ENCODE measurements at regions not wholly inside any gene's neighbourhood (a gene's known extent, or its start where the extent isn't known, plus 50 kb on each side); places are given as distances from the start of the nearest gene placed in this dataset.

- Histone ChIP-seq H3K27ac (ENCODE audit: low read depth, low read length) (no peak overlapping the region), H3K9me3 (ENCODE audit: insufficient read depth, low read depth, low read length) (no peaks in the 10 kb centered on the region), H3K36me3 (ENCODE audit: insufficient read depth, low read length) (no peaks in the 10 kb centered on the region), H3K9ac (ENCODE audit: low read length) (no peak overlapping the region), H3K4me3 (ENCODE audit: insufficient read depth, low read depth, low read length) (no peak overlapping the region), H3K79me2 (ENCODE audit: insufficient read depth, low read length) (no peaks in the 10 kb centered on the region), H3K4me1 (ENCODE audit: insufficient read depth, low read length) (no peaks in the 10 kb centered on the region), H3K4me2 (ENCODE audit: low read length) (no peak overlapping the region), H3K27me3 (ENCODE audit: insufficient read depth, low read length) (no peaks in the 10 kb centered on the region), H4K20me1 (ENCODE audit: insufficient read depth, low read length) (no peaks in the 10 kb centered on the region), H2AFZ (ENCODE audit: low read depth, low read length) (no peak overlapping the region)
- DNase-seq (ENCODE audit: low read depth) (no peak), FAIRE-seq (no peak)
- Mint-ChIP-seq H3K27me3 (ENCODE audit: low read depth, unreplicated experiment) (no peaks in the 10 kb centered on the region), H3K4me3 (ENCODE audit: unreplicated experiment) (no peak overlapping the region), H3K36me3 (ENCODE audit: low read depth, unreplicated experiment) (no peaks in the 10 kb centered on the region), H3K4me1 (ENCODE audit: low read depth, unreplicated experiment) (peaks cover 13% of the 10 kb centered on the region), H3K27ac (ENCODE audit: unreplicated experiment) (no peak overlapping the region), H3K9me3 (ENCODE audit: unreplicated experiment) (peaks cover 5% of the 10 kb centered on the region)
- no peak for TF ChIP-seq EZH2 (IDR thresholded peaks at IDR 0.05; ENCODE audit: insufficient read depth, low read length)
- TF ChIP-seq CTCF (IDR thresholded peaks at IDR 0.05; ENCODE audit: insufficient read depth, low read depth, low read length) = no peak
Measured at GRCh38 chr11:104654181-104654813, 244.0 kb downstream of the CASP12 start.

GRCh38 chr11:104653407-104653806 is 244.9 kb downstream of the CASP12 start:
- H3K9ac ChIP-seq (ENCODE audit: low read length) = no peak overlapping the region
- Mint-ChIP-seq H3K36me3 (ENCODE audit: low read depth, unreplicated experiment) (no peaks in the 10 kb centered on the region), H3K27me3 (ENCODE audit: low read depth, unreplicated experiment) (no peaks in the 10 kb centered on the region), H3K4me1 (ENCODE audit: low read depth, unreplicated experiment) (peaks cover 13% of the 10 kb centered on the region), H3K4me3 (ENCODE audit: unreplicated experiment) (no peak overlapping the region), H3K9me3 (ENCODE audit: unreplicated experiment) (peaks cover 5% of the 10 kb centered on the region), H3K27ac (ENCODE audit: unreplicated experiment) (no peak overlapping the region)
- no peak for FAIRE-seq
- no peak for TF ChIP-seq CTCF (IDR thresholded peaks at IDR 0.05; ENCODE audit: insufficient read depth, low read depth, low read length)
- no peak for TF ChIP-seq EZH2 (IDR thresholded peaks at IDR 0.05; ENCODE audit: insufficient read depth, low read length)
- DNase-seq (ENCODE audit: low read depth) = peak; percentile 75
- no peaks in the 10 kb centered on the region for H3K27me3 ChIP-seq (ENCODE audit: insufficient read depth, low read length)
- no peak overlapping the region for H3K4me3 ChIP-seq (ENCODE audit: insufficient read depth, low read depth, low read length)
- no peaks in the 10 kb centered on the region for H3K4me1 ChIP-seq (ENCODE audit: insufficient read depth, low read length)
- no peaks in the 10 kb centered on the region for H4K20me1 ChIP-seq (ENCODE audit: insufficient read depth, low read length)
- no peaks in the 10 kb centered on the region for H3K9me3 ChIP-seq (ENCODE audit: insufficient read depth, low read depth, low read length)
- H3K4me2 ChIP-seq (ENCODE audit: low read length) = no peak overlapping the region
- H3K36me3 ChIP-seq (ENCODE audit: insufficient read depth, low read length) = no peaks in the 10 kb centered on the region
- no peak overlapping the region for H2AFZ ChIP-seq (ENCODE audit: low read depth, low read length)
- no peak overlapping the region for H3K27ac ChIP-seq (ENCODE audit: low read depth, low read length)
- no peaks in the 10 kb centered on the region for H3K79me2 ChIP-seq (ENCODE audit: insufficient read depth, low read length)

- no peaks in the 10 kb centered on the region for H4K20me1 ChIP-seq (ENCODE audit: insufficient read depth, low read length)
- H3K4me1 ChIP-seq (ENCODE audit: insufficient read depth, low read length) = no peaks in the 10 kb centered on the region
- FAIRE-seq = no peak
- H3K9me3 ChIP-seq (ENCODE audit: insufficient read depth, low read depth, low read length) = no peaks in the 10 kb centered on the region
- no peak for DNase-seq (ENCODE audit: low read depth)
- H3K27ac ChIP-seq (ENCODE audit: low read depth, low read length) = no peak overlapping the region
- H3K27me3 ChIP-seq (ENCODE audit: insufficient read depth, low read length) = no peaks in the 10 kb centered on the region
- Mint-ChIP-seq H3K4me3 (ENCODE audit: unreplicated experiment) (no peak overlapping the region), H3K27me3 (ENCODE audit: low read depth, unreplicated experiment) (no peaks in the 10 kb centered on the region), H3K4me1 (ENCODE audit: low read depth, unreplicated experiment) (peaks cover 13% of the 10 kb centered on the region), H3K36me3 (ENCODE audit: low read depth, unreplicated experiment) (no peaks in the 10 kb centered on the region), H3K9me3 (ENCODE audit: unreplicated experiment) (peaks cover 5% of the 10 kb centered on the region), H3K27ac (ENCODE audit: unreplicated experiment) (no peak overlapping the region)
- no peak overlapping the region for H3K9ac ChIP-seq (ENCODE audit: low read length)
- no peak overlapping the region for H2AFZ ChIP-seq (ENCODE audit: low read depth, low read length)
- H3K4me2 ChIP-seq (ENCODE audit: low read length) = no peak overlapping the region
- no peaks in the 10 kb centered on the region for H3K79me2 ChIP-seq (ENCODE audit: insufficient read depth, low read length)
- TF ChIP-seq CTCF (IDR thresholded peaks at IDR 0.05; ENCODE audit: insufficient read depth, low read depth, low read length) (no peak), EZH2 (IDR thresholded peaks at IDR 0.05; ENCODE audit: insufficient read depth, low read length) (no peak)
- no peaks in the 10 kb centered on the region for H3K36me3 ChIP-seq (ENCODE audit: insufficient read depth, low read length)
- H3K4me3 ChIP-seq (ENCODE audit: insufficient read depth, low read depth, low read length) = no peak overlapping the region
Measured at GRCh38 chr11:104652996-104653395, 245.3 kb downstream of the CASP12 start.
